K562 (cell line): ENCODE measurements at regions not wholly inside any gene's neighbourhood (a gene's known extent, or its start where the extent isn't known, plus 50 kb on each side); places are given as distances from the start of the nearest gene placed in this dataset.

Experiments
- RBFOX2 ChIP-seq: fragments of 200-400 bp; formaldehyde crosslinking; IDR thresholded peaks from 2 replicates; pipeline ENCODE4 v1.6.1; 2017; ENCODE audit warnings: low read depth, mild to moderate bottlenecking, low read length, moderate library complexity
- TAF1 ChIP-seq: IDR thresholded peaks from 2 replicates; pipeline ENCODE4 v1.6.1; 2011; ENCODE audit warnings: mild to moderate bottlenecking, low read length, moderate library complexity; ENCODE audit not compliant: insufficient read depth, control insufficient read depth, severe bottlenecking; ENCODE audit errors: extremely low read depth

DNA sequence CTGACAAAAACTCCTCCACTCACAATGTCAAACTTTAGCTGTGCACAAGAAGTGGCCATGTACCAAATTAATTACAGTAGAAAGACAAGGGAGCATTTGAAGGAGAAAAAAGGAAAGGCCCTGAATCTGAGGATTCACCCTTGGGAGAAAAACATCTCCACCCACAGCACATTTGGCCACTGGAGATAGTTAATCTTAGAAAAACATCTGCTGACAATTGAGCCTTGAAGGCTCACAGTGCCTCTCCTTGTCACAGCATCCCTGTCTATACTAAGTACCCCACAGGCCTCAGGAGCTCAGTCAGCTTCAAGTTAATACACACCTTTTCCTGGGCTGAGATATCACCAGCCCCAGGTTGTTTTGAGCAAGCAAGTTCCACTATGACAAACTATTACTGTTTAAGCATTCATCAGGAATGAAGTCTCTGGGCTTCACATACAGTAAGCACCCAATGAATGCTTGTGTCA lies 78.1 kb upstream of the SETMAR start:
- TF ChIP-seq TAF1 (no peak), RBFOX2 (no peak)
